ENCODE measurements at regions not wholly inside any gene's neighbourhood (a gene's known extent, or its start where the extent isn't known, plus 50 kb on each side); places are given as distances from the start of the nearest gene placed in this dataset.

- DNase-seq (ENCODE audit: extremely low spot score) = no peak
- TF ChIP-seq FOXK2 (IDR thresholded peaks at IDR 0.05) = no peak
- no peak for TF ChIP-seq FOXM1 (IDR thresholded peaks at IDR 0.05; ENCODE audit: borderline replicate concordance)
- no peak for TF ChIP-seq TARDBP (IDR thresholded peaks at IDR 0.05)
- no peak for TF ChIP-seq LEF1 (IDR thresholded peaks at IDR 0.05; ENCODE audit: borderline replicate concordance)
- TF ChIP-seq NFRKB (IDR thresholded peaks at IDR 0.05) = no peak
- no peak for TF ChIP-seq ELF4 (IDR thresholded peaks at IDR 0.05)
- no peak for TF ChIP-seq SUZ12 (IDR thresholded peaks at IDR 0.05)
- no peak for TF ChIP-seq FOXA1 (IDR thresholded peaks at IDR 0.05)
- no peak for TF ChIP-seq BHLHE40 (IDR thresholded peaks at IDR 0.05; ENCODE audit: borderline replicate concordance)
- no peak for TF ChIP-seq ARNT (IDR thresholded peaks at IDR 0.05)
- no peak for TF ChIP-seq ZNF384 (IDR thresholded peaks at IDR 0.05)
- TF ChIP-seq L3MBTL2 (conservative IDR thresholded peaks at IDR 0.05) = no peak
- TF ChIP-seq SP1 (IDR thresholded peaks at IDR 0.05) = no peak
- ChIA-PET CTCF (no interaction called here), POLR2A (no interaction called here)
Observed at GRCh38 chr15:69643971-69644370, 191.4 kb downstream of the RPLP1 start.

GRCh38 chr15:69644876-69645275 is 192.3 kb downstream of the RPLP1 start:
- no peak for DNase-seq (ENCODE audit: extremely low spot score)
- CTCF ChIA-PET = no interaction called here
- TF ChIP-seq PKNOX1 (IDR thresholded peaks at IDR 0.05) = no peak
- TF ChIP-seq FOXA1 (IDR thresholded peaks at IDR 0.05) = no peak
- no peak for TF ChIP-seq TARDBP (IDR thresholded peaks at IDR 0.05)
- TF ChIP-seq SP1 (IDR thresholded peaks at IDR 0.05) = no peak
- no peak for TF ChIP-seq FOXK2 (IDR thresholded peaks at IDR 0.05)
- no peak for TF ChIP-seq NFRKB (IDR thresholded peaks at IDR 0.05)
- no peak for TF ChIP-seq ZNF384 (IDR thresholded peaks at IDR 0.05)
- no peak for TF ChIP-seq BHLHE40 (IDR thresholded peaks at IDR 0.05; ENCODE audit: borderline replicate concordance)
- no peak for TF ChIP-seq SUZ12 (IDR thresholded peaks at IDR 0.05)
- TF ChIP-seq CTBP1 (IDR thresholded peaks at IDR 0.05; ENCODE audit: borderline replicate concordance) = no peak
- TF ChIP-seq ARNT (IDR thresholded peaks at IDR 0.05) = no peak
- no peak for TF ChIP-seq HDGF (IDR thresholded peaks at IDR 0.05; ENCODE audit: borderline replicate concordance)
- no peak for TF ChIP-seq FOXM1 (IDR thresholded peaks at IDR 0.05; ENCODE audit: borderline replicate concordance)
- no peak for TF ChIP-seq L3MBTL2 (conservative IDR thresholded peaks at IDR 0.05)
- TF ChIP-seq LEF1 (IDR thresholded peaks at IDR 0.05; ENCODE audit: borderline replicate concordance) = no peak
- no peak for TF ChIP-seq ELF4 (IDR thresholded peaks at IDR 0.05)
- POLR2A ChIA-PET = no interaction called here

GRCh38 chr15:69647142-69647513 is 194.5 kb downstream of the RPLP1 start:
- POLR2A ChIA-PET = no interaction called here
- CTCF ChIA-PET = no interaction called here
- TF ChIP-seq PKNOX1 (IDR thresholded peaks at IDR 0.05) = no peak
- no peak for TF ChIP-seq CTBP1 (IDR thresholded peaks at IDR 0.05; ENCODE audit: borderline replicate concordance)
- TF ChIP-seq BHLHE40 (IDR thresholded peaks at IDR 0.05; ENCODE audit: borderline replicate concordance) = no peak
- no peak for TF ChIP-seq NFRKB (IDR thresholded peaks at IDR 0.05)
- TF ChIP-seq L3MBTL2 (conservative IDR thresholded peaks at IDR 0.05) = no peak
- no peak for TF ChIP-seq FOXA1 (IDR thresholded peaks at IDR 0.05)
- TF ChIP-seq ARNT (IDR thresholded peaks at IDR 0.05) = no peak
- no peak for TF ChIP-seq ZNF384 (IDR thresholded peaks at IDR 0.05)
- TF ChIP-seq TARDBP (IDR thresholded peaks at IDR 0.05) = no peak
- no peak for TF ChIP-seq FOXM1 (IDR thresholded peaks at IDR 0.05; ENCODE audit: borderline replicate concordance)
- TF ChIP-seq LEF1 (IDR thresholded peaks at IDR 0.05; ENCODE audit: borderline replicate concordance) = no peak
- no peak for TF ChIP-seq ELF4 (IDR thresholded peaks at IDR 0.05)
- TF ChIP-seq HDGF (IDR thresholded peaks at IDR 0.05; ENCODE audit: borderline replicate concordance) = no peak
- TF ChIP-seq FOXK2 (IDR thresholded peaks at IDR 0.05) = no peak
- TF ChIP-seq SUZ12 (IDR thresholded peaks at IDR 0.05) = no peak
- no peak for TF ChIP-seq SP1 (IDR thresholded peaks at IDR 0.05)
- no peak for DNase-seq (ENCODE audit: extremely low spot score)

GRCh38 chr15:69648212-69648611 is 195.6 kb downstream of the RPLP1 start:
- ChIA-PET CTCF (no interaction called here), POLR2A (no interaction called here)
- DNase-seq (ENCODE audit: extremely low spot score) = no peak
- TF ChIP-seq FOXM1 (IDR thresholded peaks at IDR 0.05; ENCODE audit: borderline replicate concordance) (no peak), SUZ12 (IDR thresholded peaks at IDR 0.05) (no peak), ZNF384 (IDR thresholded peaks at IDR 0.05) (no peak), ARNT (IDR thresholded peaks at IDR 0.05) (no peak), TARDBP (IDR thresholded peaks at IDR 0.05) (no peak), PKNOX1 (IDR thresholded peaks at IDR 0.05) (no peak), HDGF (IDR thresholded peaks at IDR 0.05; ENCODE audit: borderline replicate concordance) (no peak), CTBP1 (IDR thresholded peaks at IDR 0.05; ENCODE audit: borderline replicate concordance) (no peak), ELF4 (IDR thresholded peaks at IDR 0.05) (no peak), LEF1 (IDR thresholded peaks at IDR 0.05; ENCODE audit: borderline replicate concordance) (no peak), SP1 (IDR thresholded peaks at IDR 0.05) (no peak), BHLHE40 (IDR thresholded peaks at IDR 0.05; ENCODE audit: borderline replicate concordance) (no peak), NFRKB (IDR thresholded peaks at IDR 0.05) (no peak), FOXA1 (IDR thresholded peaks at IDR 0.05) (no peak), FOXK2 (IDR thresholded peaks at IDR 0.05) (no peak), L3MBTL2 (conservative IDR thresholded peaks at IDR 0.05) (no peak)

- CTCF ChIA-PET = no interaction called here
- TF ChIP-seq FOXA1 (IDR thresholded peaks at IDR 0.05) (no peak), SUZ12 (IDR thresholded peaks at IDR 0.05) (no peak), ARNT (IDR thresholded peaks at IDR 0.05) (no peak), LEF1 (IDR thresholded peaks at IDR 0.05; ENCODE audit: borderline replicate concordance) (no peak), PKNOX1 (IDR thresholded peaks at IDR 0.05) (no peak), L3MBTL2 (conservative IDR thresholded peaks at IDR 0.05) (no peak), SP1 (IDR thresholded peaks at IDR 0.05) (no peak), CTBP1 (IDR thresholded peaks at IDR 0.05; ENCODE audit: borderline replicate concordance) (no peak), FOXM1 (IDR thresholded peaks at IDR 0.05; ENCODE audit: borderline replicate concordance) (no peak), FOXK2 (IDR thresholded peaks at IDR 0.05) (no peak), HDGF (IDR thresholded peaks at IDR 0.05; ENCODE audit: borderline replicate concordance) (no peak), ELF4 (IDR thresholded peaks at IDR 0.05) (no peak), NFRKB (IDR thresholded peaks at IDR 0.05) (no peak), BHLHE40 (IDR thresholded peaks at IDR 0.05; ENCODE audit: borderline replicate concordance) (no peak), TARDBP (IDR thresholded peaks at IDR 0.05) (no peak), ZNF384 (IDR thresholded peaks at IDR 0.05) (no peak)
Observed at GRCh38 chr15:69648775-69649735, 196.4 kb downstream of the RPLP1 start.

More at GRCh38 chr15:69648775-69649735, 196.4 kb downstream of the RPLP1 start:
- POLR2A ChIA-PET = no interaction called here
- no peak for DNase-seq (ENCODE audit: extremely low spot score)

Data from HEK293T (cell line).